Activated naive CD4-positive, alpha-beta T cell (primary cell): ENCODE measurements at regions not wholly inside any gene's neighbourhood (a gene's known extent, or its start where the extent isn't known, plus 50 kb on each side); places are given as distances from the start of the nearest gene placed in this dataset.
A peak's percentile ranks its signal among the peaks of the same experiment; 100 is the strongest.

ENCODE experiments used
- DNase-seq, 4 experiments: peaks; one replicate each; lab custom pipeline; 2025; lab: John Stamatoyannopoulos, UW

DNA sequence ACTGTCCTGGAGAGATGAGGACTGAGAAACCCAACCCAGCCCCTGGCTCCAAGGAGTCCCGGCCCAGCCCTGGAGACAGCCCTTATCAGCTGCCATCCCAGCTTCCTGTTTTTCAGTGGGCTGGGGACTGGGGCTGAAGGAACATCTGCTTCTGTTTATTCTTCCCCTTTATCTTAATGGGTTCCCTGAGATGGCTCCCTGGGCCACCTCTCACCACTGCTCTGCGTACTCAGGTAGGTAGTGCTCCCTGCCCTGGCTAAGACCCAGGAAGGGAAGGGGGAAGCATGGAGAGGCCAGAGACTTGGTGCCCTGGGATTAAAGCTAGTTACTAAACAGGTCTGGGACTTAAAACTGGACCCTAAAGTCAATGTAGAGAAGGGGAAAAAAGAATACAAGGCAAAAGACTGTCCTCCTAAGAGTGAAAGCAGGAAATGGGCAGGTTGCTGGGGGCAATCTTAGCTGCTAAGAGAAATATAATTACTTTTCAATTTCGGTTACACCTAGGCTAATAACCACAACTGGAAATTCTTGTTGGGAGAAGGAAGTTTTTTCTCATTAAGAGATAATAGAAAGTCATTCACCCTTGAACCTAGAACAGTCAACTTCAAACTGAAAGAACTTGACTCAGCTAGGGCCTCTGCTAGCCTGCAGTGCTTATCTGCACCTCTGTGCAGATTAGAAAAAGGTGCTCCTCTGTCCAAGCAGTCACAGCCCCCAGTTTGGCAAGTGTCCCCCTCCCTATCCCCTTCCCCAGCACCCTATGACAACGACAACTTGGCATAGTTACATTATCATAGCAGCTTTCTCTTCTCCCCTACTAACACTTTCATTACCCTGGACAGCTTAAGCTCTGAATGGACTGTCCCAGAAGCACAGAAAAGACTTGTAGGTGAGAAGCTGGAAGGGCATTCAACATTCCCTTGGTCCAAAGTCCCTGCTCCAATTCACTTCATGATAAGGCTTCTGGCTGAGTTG is 65.6 kb upstream of the KDM7A start:
- DNase-seq, result no peak

DNA sequence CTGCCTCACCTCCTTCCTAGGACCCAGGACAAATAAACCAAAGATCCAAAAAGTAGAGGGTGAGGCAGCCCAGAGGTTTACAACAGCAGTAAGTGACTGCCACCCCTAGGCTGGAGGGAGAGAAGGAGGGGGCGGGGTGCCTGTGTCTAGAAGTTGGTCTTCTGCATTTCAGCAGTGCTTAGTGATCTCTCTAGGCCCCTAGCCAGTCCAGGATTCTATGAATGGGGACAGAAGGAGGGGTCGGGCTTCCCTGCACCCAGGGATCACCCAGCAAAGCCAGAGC is 62.8 kb upstream of the KDM7A start:
- DNase-seq, result peak in 1 of 4 experiments; percentile 4

DNA sequence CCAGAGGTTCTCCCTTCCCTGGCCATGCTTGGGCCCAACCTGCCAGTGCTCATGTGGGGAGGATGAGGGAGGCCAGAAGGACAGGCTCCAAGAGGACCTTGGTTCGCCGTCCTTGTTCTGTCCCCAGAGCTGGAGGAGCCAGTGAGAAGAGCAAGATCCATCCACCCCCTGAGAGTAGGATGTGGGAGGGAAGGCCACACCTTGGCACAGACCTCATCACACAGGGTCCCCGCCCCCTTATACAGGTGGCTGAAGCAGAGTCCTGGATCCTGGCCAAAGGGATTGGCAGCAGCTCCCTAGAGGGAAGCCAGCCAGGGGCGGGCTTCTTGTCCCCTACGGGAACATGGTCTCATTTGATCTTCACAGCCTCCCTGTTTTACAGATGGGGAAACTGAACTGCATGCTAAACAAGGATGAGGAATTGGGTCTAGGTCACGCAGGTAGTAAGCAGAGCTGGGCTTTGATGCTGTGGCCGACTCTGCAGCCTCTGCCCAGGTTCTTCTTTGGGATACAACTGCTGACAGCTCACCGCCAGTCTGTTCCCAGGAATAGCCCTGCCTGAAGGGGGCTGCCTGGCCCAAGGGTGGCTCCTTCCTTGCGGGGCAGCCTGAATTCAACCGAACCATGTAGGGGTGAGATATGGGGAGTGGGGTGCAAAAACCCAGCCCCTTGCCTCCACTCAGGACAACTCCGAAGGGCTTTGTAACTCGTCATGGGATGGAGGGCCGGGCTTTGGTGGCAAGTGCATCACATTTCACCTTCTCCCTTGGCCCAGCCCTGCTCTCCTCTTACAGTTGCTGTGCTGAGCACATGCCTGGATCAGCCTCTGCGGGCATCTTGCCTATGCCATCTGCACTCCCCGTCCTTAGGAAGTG is 62.2 kb upstream of the KDM7A start:
- no peak for DNase-seq

DNA sequence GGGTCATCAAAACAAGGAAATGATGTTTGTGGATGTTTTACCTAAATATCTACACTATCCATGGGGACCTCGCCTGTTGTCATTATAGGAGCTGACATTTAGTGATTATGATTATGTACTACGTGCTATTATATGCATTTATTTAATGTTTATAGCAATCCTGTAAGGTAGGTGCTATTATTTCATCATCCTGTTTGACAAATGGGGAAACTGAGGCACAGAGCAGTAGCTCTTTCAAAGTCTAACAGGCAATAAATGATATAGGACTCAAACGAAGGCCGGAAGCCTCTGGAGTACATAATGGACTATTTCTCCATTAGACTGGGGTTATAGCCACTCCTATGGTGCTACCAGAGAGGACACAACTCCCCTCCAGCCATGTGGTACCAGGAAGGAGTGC is 60.6 kb upstream of the KDM7A start:
- DNase-seq, result no peak

DNA sequence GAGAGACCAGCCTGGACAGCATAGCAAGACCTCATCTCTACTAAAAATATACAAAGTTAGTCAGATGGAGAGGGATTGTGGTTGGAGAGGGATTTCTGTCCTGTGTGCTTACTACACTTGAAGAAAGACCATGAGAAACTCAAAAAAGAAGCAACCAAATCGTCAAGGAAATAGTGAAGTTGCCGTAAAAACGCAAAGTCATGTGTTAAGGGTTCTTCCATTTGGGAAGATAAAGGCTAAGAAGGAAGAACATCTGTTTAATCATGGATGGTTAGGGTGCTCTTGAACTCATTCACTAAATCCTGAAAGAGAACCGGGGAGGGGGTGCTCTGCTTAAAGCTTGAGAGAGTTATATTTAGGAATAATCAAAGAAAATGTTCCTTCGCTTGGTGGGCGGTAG is 59.8 kb upstream of the KDM7A start:
- DNase-seq, result no peak

DNA sequence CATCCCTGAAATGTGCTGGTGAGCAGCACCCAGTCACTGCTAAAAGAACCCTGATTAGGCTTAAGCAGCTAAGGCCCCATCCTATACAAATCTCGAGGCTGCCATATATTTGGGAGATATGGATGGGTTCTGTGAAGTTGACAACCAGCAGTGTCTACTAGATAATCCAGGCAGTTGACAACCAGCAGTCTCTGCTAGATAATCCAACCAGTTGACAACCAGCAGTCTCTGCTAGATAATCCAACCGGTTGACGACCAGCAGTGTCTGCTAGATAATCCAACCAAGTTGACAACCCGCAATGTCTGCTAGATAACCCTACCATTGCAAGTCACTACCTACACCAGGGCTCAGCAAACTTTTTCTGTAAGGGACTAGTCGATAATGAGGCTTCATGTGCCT is 58.3 kb upstream of the KDM7A start:
- no peak for DNase-seq

DNA sequence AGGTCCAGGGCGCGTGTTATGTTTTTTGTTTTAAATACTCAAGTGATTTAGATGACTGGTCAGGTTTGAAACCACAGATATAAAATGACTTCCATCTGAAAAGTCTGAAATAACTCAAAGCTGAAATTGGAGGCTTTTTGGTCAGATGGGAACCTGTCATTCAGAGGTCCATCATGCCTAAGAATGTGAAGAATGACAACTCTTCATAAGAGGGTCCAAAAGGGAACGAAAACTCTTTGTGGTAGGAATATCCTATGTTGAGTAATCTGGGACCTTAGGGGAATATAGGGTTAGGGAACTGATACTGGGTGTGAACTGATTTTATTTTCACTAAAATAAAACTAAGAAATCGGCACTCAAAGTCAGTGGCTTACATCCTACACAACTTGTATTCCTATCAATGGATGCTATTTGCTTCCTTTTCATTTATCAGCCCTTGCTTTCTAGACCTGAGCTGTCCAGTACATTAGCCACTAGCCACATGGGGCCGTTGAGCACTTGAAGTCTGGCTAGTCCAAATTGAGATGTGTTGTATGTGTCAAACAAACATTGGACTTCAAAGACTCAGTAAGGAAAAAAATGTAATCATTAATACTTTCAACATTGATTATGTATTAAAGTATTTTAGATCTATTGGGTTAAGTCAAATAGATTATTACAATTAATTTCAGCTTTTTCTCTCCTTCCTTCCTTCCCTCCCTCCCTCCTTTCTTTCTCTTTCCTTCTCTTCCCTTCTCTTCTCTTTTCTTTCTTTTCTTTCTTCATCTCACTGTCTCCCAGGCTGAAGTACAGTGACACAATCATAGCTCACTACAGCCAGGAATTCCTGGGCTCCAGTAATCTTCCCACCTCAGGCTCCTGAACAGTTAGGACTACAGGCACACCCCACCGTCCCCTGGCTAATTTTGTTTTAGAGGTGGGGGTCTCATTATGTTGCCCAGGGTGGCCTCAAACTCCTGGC is 56.5 kb upstream of the KDM7A start:
- DNase-seq, result no peak

DNA sequence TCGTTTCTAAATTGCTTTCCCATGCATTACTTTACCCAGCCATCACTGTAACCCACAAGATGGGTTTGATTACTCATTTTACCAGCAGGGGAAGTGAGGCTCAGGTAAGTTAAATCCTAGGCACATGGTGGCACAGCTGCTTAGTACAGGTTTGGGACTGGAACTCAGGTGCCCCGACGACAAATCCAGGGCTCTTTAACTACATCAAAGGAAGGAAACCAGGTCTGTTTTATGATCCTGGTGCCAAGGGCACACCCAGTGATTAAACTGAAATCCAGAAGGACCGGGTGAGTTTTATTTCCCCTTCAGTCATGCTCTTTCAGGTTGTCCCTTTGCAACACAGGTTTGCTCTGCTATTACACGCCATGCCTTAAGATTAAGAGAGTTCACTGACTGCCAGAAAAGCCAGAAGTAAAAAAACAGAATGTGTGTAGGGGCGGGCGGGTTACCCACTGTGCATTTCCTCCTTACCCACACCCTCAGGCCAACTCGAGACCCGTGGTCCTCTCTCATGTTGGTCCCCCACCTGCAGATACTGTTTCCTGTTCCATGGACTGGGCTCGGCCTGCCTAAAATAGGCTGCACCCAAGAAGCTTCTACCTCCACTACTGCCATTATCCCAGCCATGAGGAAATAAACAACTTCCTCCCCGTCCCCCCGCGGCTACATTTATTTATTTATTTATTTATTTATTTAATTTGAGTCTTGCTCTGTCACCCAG is 55.1 kb upstream of the KDM7A start:
- DNase-seq, result peak in 1 of 4 experiments; percentile 10

DNA sequence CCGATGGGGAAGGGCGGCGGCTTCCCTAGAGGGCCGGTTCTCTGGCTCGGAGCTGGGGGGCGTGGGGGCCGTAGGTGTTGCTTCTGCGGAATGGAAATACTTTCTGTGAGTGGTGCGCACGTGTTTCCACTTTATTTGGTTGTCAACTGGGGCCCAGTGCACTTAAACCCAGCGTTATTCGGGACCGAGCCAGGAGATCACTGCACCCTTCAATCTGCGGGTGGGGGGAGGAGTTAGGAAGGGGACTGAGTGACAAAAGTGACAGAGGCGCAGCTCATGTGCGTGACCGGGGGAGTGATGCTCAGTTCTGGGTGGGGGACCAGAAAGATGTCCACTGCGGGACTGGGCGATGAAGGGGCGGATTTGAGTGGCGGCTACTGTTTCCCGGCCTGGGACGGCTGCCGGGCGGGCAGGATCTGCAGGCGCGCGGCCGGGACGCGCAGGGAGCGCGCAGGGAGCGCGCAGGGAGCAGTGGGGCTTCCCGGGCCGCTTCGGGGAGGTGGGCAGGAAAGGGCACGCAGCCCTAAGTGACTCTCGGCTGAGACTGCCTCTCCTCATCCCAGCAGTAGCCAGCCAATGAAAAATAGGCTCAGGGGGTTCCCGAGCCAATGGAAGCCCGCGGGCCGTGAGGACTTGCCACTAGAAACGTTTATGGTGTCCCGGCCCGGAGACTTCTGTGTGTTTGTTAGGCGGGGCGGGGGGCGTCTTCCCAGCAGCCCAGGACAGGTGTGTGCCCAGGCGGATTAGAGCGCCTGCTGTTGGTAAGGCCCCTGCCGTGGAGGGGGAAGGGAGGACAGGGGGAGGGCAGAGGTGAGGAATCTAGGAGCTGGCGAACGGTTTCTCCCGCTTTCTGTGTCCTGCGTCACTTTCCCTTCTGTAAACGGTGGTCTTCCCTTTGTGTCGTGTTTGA is 54.3 kb upstream of the KDM7A start:
- DNase-seq, result peak in 3 of 4 experiments; percentile 23 to 56 (median 56)

DNA sequence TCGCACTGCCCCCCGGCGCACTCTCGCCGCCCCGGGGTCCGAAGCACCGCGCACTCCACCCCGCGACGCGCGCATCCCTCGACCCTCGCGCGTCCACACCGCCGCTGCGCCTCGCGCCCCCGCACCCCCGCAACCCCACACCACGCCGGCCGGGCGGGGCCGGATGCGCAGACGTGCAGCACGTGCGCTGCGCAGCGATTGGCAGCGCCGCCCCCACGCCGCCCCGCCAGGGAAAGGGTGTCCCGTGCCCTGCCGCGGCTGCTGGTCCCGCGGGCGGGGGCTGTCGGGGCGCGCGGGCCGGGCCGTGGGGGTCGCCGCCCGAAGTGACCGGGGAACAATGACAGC is 53.7 kb upstream of the KDM7A start:
- peak; percentile 24 to 82 (median 51) for DNase-seq

DNA sequence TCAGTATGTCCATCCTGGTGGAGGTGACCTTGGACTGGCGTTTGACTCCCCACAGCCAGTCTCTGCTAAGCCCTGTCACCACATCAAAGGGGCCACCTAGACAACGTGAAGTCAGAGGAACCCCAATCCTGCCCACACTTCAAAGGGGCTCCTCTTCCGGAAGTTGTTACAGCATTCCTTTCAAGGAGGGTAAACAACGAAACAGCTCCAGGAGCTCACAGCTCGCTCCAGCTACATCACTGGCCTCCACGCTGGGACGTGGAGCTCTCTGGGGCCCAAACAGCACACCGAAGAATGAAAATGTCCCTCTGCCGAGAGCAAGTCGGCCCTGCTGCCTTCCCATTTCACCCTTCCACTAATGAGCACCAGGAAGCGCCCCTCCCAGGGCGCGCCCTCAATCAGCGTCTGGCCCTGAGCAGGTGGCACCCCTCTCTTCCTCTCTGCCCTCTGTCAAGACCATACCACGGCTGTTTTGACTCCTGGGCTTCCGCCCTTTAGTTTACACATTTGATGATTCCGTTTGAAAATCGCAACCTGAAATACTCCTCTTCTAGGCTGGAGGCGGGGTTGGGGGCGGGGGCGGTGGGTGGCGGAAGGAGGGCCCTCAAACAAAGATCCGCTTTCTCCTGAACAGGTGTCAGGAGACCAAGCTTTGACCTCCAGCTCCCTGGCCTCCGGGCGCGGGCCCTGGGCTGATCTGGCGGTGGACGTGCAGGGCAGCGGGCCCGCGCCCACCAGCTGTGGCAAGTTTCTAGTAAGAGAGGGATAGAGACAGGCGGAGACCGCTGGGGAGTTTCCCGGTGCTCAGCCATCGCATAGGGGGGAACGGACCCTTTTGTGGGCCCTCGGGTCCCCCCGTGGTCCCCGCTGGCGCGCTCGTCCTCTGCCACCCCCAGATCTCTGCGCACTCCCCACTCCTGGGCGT is 53.1 kb upstream of the KDM7A start:
- DNase-seq, result peak in 3 of 4 experiments; percentile 38 to 73 (median 70)

DNA sequence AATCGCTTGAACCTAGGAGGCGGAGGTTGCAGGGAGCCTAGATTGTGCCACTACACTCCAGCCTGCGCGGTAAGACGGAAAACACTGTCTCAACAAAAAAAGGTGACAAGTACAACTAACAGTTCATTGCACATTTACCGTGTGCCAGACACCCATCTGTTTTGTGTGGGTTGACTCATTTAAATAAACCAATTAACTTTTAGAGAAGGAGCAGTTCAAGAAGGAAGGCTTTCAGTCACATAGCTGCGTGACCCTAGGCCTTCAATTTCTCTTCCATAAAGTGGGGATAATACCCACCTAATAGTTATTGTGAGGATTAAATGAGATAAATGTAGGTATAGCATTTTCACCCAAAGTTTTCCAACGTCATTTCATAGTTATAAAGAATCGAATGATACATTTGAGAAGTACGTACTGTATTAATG is 52.3 kb upstream of the KDM7A start:
- DNase-seq, result no peak
